GM11168 (cell line): ENCODE measurements at regions not wholly inside any gene's neighbourhood (a gene's known extent, or its start where the extent isn't known, plus 50 kb on each side); places are given as distances from the start of the nearest gene placed in this dataset.

Experiments
- in situ Hi-C: fragments of 300-500 bp; cut with MboI; formaldehyde crosslinking; loops from one replicate; pipeline ENCODE4 v1.12.0; 2022; ENCODE audit warnings: low sequenced_read_pairs; ENCODE audit not compliant: unreplicated experiment

DNA sequence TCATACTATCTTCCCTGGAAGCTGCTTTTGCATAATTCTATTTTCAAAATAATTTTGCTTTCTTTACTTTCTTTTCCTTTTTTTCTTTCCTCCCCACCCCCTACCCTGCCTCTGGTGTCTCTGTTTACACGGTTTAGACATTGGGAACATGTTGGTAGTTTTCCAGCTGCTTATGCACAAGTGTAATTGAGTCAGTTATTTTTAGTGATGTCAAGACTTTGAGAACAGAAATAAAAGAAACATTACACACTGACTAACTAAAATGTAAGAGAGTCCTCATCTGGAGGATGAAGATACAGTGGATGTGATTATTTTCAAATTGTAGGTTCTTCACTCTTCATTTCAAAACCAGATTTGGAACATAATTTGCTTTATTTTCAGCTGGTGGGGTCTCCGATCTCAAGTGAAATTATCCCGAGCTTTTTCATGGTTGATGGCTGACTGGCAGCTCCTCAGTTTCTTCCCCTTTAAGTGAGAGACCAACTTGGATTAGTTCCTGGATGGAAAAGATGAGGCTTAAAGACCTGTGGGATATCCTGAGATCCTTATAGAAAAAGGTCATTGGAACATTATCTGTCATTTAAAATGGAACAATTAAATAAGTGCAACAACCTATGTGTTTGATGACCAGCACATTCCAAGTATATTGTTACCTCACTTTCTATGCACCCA, 154.4 kb upstream of the ZNF462 start:
- in situ Hi-C loops, result no loop called here

GRCh38 chr9:106712279-106712678, 150.7 kb upstream of the ZNF462 start:
- in situ Hi-C loops, result no loop called here

DNA sequence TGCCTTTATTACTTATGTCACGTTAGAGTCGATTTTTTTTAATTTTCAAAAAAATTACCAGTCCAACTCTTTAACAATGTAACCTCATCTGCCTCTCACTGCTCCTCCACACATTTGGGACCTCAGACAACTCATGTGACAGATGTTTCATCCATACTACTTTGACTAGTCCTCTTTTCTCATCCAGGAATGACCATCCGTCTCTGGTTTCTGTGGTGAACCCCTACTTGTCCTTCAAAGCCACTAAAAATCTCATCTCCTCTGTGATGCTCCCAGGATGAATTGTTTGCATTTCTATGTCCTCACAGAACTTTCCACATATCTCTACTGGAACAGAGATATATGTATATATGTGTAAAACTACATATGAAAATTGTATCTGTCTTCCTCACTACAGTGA, 149.8 kb upstream of the ZNF462 start:
- in situ Hi-C loops, result no loop called here

DNA sequence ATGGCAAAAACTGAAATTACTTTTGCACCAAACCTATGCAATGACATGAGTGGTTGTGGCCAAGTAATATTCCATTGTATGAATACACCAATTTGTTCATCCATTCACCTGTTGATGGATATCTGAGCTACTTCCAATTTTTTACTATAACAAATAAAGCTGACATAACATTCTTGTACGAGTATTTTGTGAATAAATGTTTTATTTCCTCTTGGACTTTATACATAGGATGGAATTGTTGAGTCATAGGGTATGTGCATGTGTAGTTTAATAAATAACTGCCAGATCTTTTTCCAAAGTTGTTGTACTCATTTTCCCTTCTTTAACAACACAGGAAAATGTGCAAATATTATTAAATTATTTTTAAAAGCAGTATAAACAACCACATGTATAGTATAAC, 146.1 kb upstream of the ZNF462 start:
- in situ Hi-C loops, result no loop called here

DNA sequence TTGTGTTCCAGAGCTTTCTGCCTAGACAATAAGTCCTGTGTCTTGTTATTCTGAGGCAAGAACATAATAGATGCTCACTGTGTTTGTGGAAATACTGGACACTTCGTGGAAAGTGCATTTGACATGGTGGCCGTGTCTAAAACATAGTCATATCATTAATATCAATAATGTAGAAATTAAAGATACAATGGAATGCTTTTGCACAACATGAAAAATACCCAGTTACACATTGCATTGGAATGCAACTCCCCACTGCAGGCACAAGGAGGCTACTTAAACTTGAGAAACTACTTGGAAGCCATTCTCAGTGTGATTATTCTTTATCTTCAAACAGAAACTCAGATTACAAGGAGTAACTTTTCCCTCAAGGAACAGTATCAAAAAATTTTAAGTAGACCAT, 145.3 kb upstream of the ZNF462 start:
- in situ Hi-C loops, result no loop called here

DNA sequence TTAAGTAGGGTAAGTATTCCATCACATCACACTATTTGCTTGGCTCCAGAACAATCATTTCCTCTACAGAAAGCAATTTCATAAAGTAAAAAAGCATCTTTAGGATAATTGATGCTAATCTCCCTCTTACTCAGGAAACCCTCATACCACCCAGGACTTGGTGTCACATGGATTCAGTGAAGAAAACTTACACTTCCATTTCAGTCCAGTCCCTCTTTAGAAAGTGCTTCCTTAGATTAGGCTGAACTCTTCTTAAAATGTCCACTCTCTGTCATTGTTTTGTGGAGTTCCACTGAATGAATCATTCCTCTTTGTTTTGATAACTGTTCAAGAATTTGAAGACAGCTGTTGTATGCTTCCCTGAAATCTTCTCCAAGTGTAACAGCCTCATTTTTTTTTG, 144.0 kb upstream of the ZNF462 start:
- in situ Hi-C loops, result no loop called here

DNA sequence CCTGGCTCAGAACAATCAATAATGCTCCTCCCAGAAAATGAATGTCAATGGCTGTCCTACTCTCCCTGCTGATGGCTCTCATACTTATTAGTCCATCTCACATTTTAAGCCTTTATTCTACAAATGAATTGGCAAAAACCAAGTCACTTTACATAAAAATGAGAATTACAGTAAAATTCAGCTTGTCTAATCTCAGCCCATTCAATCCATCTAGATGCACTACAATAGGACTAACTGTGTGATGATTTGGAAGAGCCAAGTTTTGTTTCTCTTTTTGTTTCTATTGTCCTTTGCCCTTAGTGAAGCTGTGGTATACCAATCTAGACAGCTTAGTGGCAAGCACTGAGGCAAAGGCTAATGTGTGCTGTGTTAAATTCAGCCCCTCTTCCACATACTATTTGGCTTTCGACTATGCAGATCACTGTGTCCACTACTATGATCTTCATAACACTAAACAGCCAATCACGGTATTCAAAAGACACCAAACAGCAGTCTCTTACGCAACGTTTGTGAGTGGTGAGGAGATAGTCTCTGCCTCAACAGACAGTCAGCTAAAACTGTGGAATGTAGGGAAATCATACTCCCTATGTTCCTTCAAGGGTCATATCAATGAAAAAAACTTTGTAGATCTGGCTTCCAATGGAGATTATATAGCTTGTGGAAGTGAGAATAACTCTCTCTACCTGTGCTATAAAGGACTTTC, 140.8 kb upstream of the ZNF462 start:
- in situ Hi-C loops, result no loop called here

GRCh38 chr9:106723926-106724325, 139.0 kb upstream of the ZNF462 start:
- in situ Hi-C loops, result no loop called here

DNA sequence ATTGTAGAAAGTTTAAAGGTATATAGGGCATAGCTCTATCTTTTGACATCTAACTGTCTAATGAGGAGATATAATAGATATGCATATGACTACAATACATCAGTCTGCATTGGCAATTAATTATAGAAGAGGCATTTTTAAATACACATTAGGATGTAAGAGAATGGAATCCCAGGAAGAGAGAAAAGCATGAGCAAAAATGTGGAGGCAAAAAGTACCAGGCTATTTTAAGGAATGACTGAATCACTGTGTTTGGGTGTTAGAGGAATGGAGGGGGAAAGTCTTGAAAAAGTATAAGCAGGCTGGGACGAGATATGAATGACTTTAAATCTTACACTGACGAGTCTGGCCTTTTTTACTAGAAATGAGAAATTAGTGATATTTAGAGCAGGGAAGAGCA, 138.4 kb upstream of the ZNF462 start:
- in situ Hi-C loops, result no loop called here

- in situ Hi-C loops, result no loop called here
Measured at GRCh38 chr9:106726070-106726815, 136.7 kb upstream of the ZNF462 start.

DNA sequence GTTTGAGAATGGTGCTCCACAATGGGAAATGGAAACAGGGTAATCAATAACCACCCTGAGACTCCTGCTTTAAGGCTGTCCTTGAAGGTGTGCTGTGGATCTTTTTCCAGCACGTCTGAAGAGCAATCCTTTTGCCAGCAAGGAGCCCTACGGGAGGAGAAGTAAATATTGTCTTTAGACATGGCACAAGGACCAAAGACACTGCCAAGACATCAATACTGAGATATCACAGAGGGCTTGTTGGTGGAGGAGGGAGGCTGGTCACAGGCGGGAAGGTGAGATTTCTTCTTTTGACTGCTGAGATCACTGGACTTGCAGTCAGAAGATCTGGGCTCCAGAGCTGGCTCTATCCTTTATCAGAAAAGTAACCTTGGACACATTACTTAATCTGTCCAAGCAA, 135.0 kb upstream of the ZNF462 start:
- in situ Hi-C loops, result no loop called here

DNA sequence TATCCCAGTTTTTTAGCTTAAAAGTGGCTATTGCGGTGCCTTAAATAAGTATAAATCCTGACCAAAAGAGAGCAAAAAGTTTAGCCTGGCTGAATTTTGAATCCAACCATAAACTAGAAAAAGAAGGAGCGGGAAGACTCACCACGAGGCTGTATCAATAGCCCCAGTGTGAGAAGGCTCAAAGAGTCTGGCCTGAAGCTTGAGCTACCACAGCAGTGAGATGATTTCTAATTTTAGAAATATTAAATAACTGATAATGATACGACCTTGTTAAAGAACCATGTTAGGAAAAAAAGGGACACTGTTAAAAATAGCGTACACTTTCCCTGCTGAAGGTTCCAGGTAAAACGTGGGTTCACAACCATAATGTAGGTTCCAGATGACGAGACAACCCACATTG, 134.1 kb upstream of the ZNF462 start:
- in situ Hi-C loops, result no loop called here

DNA sequence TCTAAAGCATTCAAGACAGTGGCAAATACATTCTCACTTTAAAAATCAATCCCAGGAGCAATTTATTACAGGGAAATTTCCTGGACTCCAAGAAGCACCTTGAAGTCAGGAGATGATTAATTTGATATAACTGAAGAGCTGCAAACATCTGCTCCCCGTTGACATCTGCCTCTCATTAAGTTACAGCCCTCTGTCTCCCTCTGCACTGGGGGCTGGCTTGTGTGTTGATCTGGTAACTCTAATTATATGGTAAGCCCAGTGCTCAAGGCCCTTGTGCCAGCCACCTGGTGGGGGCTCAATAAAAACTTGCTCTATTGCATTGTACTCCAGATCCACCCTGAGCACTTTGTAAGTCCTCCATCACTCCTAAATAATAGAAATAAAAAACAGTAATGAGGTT, 131.1 kb upstream of the ZNF462 start:
- in situ Hi-C loops, result no loop called here

- in situ Hi-C loops, result no loop called here
Measured at GRCh38 chr9:106733828-106734380, 129.1 kb upstream of the ZNF462 start.

- in situ Hi-C loops, result no loop called here
Measured at GRCh38 chr9:106737516-106737915, 125.5 kb upstream of the ZNF462 start.

DNA sequence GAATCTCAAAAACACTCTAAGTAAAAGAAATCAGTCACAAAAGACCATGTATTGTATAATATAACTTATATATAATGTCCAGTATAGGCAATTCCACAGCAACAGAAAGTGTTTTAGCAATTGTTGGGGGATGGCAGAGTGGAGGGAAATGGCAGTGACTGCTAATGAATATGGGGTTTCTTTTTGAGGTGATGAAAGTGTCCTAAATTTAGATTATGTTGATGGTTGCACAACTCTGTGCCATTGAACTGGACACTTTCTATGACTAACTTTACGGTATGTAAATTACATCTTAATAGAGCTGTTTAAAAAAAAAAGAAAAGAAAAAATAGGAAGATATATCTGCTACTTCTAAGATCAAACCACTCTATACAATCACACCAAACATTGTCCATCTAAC, 124.9 kb upstream of the ZNF462 start:
- in situ Hi-C loops, result no loop called here

DNA sequence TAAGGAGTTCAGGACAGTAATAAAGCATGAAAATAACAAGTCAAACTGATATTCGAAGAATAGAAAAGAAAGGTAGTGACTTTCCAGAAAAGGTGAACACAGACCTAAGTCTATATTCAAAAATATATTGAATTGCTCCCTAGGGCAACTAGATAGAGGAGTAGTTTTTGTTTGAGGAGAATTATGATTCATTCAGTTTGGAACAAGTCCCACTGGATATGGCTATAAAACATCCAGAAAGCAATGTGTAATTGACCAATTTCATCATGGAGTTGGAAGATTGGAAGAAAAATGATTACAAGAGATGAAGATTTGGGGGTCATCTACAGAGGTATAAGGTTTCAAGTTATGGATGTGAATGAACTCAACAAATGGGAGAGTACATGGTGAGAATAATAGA, 117.5 kb upstream of the ZNF462 start:
- in situ Hi-C loops, result no loop called here

GRCh38 chr9:106745876-106746275, 117.1 kb upstream of the ZNF462 start:
- in situ Hi-C loops, result no loop called here

- in situ Hi-C loops, result no loop called here
Measured at GRCh38 chr9:106751681-106752080, 111.3 kb upstream of the ZNF462 start.

- in situ Hi-C loops, result no loop called here
Measured at GRCh38 chr9:106752581-106752980, 110.4 kb upstream of the ZNF462 start.

DNA sequence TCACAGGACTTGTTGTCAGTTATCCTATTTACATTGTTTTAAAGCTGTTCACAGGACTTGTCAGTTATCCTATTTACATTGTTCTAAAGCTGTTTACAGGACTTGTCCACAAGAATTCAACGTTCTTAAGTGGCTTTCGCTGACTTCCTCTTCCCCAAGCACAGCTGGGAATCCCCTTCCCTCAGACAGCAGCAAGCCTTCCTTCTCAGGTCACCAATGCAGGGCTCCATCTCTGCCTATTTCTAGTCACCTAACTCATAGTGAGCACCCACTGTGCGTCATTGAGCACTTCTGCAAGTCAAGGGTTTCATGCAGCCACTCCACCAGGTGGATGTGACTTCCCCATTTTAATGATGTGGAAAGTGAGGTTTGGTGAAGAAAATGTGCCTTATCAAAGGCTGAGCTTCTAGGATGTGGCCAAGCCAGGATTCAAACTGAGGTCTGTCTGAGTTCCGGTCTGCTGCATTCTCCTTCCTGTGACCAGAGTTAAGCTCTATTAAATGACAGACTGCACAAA, 109.8 kb upstream of the ZNF462 start:
- in situ Hi-C loops, result no loop called here
